ENCODE measurements at regions not wholly inside any gene's neighbourhood (a gene's known extent, or its start where the extent isn't known, plus 50 kb on each side); places are given as distances from the start of the nearest gene placed in this dataset.

- Histone ChIP-seq H3K4me1 (peaks cover 4% of the 10 kb centered on the region), H3K9me3 (no peaks in the 10 kb centered on the region), H3K36me3 (ENCODE audit: low read depth, missing control alignments) (no peaks in the 10 kb centered on the region), H3K27ac (no peak overlapping the region), H3K27me3 (no peaks in the 10 kb centered on the region), H3K4me3 (no peak overlapping the region)
- intact Hi-C loops (cut with DNase I; ENCODE audit: low total_unique reads), result no loop called here
- DNase-seq, result no peak
- 84 to 96% methylated on average over 11 to 16 of the region's 16 CpGs for WGBS, 2 donors
- TF ChIP-seq POLR2A (IDR thresholded peaks at IDR 0.05), result no peak
- TF ChIP-seq, protein P1, sequence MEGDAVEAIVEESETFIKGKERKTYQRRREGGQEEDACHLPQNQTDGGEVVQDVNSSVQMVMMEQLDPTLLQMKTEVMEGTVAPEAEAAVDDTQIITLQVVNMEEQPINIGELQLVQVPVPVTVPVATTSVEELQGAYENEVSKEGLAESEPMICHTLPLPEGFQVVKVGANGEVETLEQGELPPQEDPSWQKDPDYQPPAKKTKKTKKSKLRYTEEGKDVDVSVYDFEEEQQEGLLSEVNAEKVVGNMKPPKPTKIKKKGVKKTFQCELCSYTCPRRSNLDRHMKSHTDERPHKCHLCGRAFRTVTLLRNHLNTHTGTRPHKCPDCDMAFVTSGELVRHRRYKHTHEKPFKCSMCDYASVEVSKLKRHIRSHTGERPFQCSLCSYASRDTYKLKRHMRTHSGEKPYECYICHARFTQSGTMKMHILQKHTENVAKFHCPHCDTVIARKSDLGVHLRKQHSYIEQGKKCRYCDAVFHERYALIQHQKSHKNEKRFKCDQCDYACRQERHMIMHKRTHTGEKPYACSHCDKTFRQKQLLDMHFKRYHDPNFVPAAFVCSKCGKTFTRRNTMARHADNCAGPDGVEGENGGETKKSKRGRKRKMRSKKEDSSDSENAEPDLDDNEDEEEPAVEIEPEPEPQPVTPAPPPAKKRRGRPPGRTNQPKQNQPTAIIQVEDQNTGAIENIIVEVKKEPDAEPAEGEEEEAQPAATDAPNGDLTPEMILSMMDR (IDR thresholded peaks at IDR 0.05), result no peak
These were observed 282.8 kb upstream of the HS6ST1 start for GRCh38 chr2:128601298-128602037.

GRCh38 chr2:128602038-128602698 lies 283.5 kb upstream of the HS6ST1 start:
- Histone ChIP-seq H3K36me3 (ENCODE audit: low read depth, missing control alignments) (no peaks in the 10 kb centered on the region), H3K27ac (no peak overlapping the region), H3K4me1 (peaks cover 4% of the 10 kb centered on the region), H3K4me3 (no peak overlapping the region), H3K9me3 (no peaks in the 10 kb centered on the region), H3K27me3 (no peaks in the 10 kb centered on the region)
- DNase-seq, result no peak
- TF ChIP-seq, protein P1 (IDR thresholded peaks at IDR 0.05), result no peak
- no peak for TF ChIP-seq POLR2A (IDR thresholded peaks at IDR 0.05)
- intact Hi-C loops (cut with DNase I; ENCODE audit: low total_unique reads), result no loop called here
- 93 to 94% methylated on average over 10 to 11 of the region's 11 CpGs for WGBS, 2 donors

GRCh38 chr2:128602699-128603101 lies 284.0 kb upstream of the HS6ST1 start:
- 80 to 95% methylated on average over 1 to 14 of the region's 14 CpGs for WGBS, 2 donors
- intact Hi-C loops (cut with DNase I; ENCODE audit: low total_unique reads), result no loop called here

GRCh38 chr2:128603411-128603924 lies 284.8 kb upstream of the HS6ST1 start:
- no peaks in the 10 kb centered on the region for H3K27me3 ChIP-seq
- no peak overlapping the region for H3K27ac ChIP-seq
- H3K36me3 ChIP-seq (ENCODE audit: low read depth, missing control alignments), result no peaks in the 10 kb centered on the region
- no peak overlapping the region for H3K4me3 ChIP-seq
- no peaks in the 10 kb centered on the region for H3K9me3 ChIP-seq
- intact Hi-C loops (cut with DNase I; ENCODE audit: low total_unique reads), result no loop called here
- DNase-seq, result no peak
- peaks cover 4% of the 10 kb centered on the region for H3K4me1 ChIP-seq
- WGBS, 2 donors, result 83 to 88% methylated on average over 6 to 14 of the region's 14 CpGs
- no peak for TF ChIP-seq POLR2A (IDR thresholded peaks at IDR 0.05)
- TF ChIP-seq, protein P1 (IDR thresholded peaks at IDR 0.05), result no peak

More at GRCh38 chr2:128602699-128603101, 284.0 kb upstream of the HS6ST1 start:
- H3K36me3 ChIP-seq (ENCODE audit: low read depth, missing control alignments), result no peaks in the 10 kb centered on the region
- no peak for DNase-seq
- H3K27ac ChIP-seq, result no peak overlapping the region
- H3K4me1 ChIP-seq, result peaks cover 4% of the 10 kb centered on the region
- H3K9me3 ChIP-seq, result no peaks in the 10 kb centered on the region
- H3K4me3 ChIP-seq, result no peak overlapping the region
- H3K27me3 ChIP-seq, result no peaks in the 10 kb centered on the region
- no peak for TF ChIP-seq POLR2A (IDR thresholded peaks at IDR 0.05)
- TF ChIP-seq, protein P1 (IDR thresholded peaks at IDR 0.05), result no peak

Data from testis (tissue), 2 donors.